Fibroblast of villous mesenchyme (primary cell): ENCODE measurements at regions not wholly inside any gene's neighbourhood (a gene's known extent, or its start where the extent isn't known, plus 50 kb on each side); places are given as distances from the start of the nearest gene placed in this dataset.

ENCODE experiments used
- DNase-seq: peaks from one replicate; pipeline ENCODE4 v3.0.0-alpha.2; 2010; ENCODE audit warnings: low read depth
- H3K4me3 ChIP-seq: 2 replicates; pipeline ENCODE4 v1.5.1; 2011; ENCODE audit warnings: low read depth, mild to moderate bottlenecking, low read length
- TF ChIP-seq, protein P1 (sequence below): IDR thresholded peaks from 2 replicates; pipeline ENCODE4 v1.5.1; 2012; ENCODE audit warnings: low read depth, mild to moderate bottlenecking, low read length; ENCODE audit not compliant: insufficient read depth

DNA sequence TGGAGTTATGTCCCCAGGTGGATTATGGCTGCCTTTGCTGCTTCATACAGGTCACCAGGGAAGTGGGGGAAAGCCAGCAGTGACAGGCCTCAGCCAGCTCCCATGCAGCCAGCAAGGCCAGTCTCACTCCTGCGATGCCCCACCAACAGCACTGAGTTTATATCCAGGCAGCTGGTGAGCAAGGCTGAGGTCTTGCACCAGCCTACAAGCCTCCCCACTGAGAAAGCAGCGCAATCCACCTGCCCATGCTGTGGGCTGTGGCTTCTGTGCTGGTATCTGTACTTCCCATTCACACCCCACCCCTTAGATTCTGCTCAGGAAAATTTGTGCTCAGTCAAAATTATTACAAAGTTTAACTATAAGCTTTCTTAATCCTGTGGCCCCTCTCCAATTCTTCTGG is 153.5 kb downstream of the HHIP start:
- H3K4me3 ChIP-seq = no peak overlapping the region
- no peak for DNase-seq
- TF ChIP-seq, protein P1, sequence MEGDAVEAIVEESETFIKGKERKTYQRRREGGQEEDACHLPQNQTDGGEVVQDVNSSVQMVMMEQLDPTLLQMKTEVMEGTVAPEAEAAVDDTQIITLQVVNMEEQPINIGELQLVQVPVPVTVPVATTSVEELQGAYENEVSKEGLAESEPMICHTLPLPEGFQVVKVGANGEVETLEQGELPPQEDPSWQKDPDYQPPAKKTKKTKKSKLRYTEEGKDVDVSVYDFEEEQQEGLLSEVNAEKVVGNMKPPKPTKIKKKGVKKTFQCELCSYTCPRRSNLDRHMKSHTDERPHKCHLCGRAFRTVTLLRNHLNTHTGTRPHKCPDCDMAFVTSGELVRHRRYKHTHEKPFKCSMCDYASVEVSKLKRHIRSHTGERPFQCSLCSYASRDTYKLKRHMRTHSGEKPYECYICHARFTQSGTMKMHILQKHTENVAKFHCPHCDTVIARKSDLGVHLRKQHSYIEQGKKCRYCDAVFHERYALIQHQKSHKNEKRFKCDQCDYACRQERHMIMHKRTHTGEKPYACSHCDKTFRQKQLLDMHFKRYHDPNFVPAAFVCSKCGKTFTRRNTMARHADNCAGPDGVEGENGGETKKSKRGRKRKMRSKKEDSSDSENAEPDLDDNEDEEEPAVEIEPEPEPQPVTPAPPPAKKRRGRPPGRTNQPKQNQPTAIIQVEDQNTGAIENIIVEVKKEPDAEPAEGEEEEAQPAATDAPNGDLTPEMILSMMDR = no peak

DNA sequence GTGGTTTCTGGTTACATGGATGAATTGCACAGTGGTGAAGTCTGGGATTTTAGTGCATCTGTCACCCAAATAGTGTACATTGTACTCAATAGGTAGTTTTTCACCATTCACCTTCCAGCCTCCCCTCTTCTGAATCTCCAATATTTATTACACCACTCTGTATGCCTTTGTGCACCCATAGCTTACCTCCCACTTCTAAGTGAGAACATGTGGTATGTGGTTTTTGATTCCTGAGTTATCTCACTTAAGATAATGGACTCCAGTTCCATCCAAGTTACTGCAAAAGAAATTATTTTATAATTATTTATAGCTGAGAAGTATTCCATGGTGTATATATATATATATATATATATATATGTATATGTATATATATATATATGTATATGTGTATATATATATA is 155.8 kb downstream of the HHIP start:
- no peak for DNase-seq
- TF ChIP-seq, protein P1 = no peak
- H3K4me3 ChIP-seq = no peak overlapping the region

DNA sequence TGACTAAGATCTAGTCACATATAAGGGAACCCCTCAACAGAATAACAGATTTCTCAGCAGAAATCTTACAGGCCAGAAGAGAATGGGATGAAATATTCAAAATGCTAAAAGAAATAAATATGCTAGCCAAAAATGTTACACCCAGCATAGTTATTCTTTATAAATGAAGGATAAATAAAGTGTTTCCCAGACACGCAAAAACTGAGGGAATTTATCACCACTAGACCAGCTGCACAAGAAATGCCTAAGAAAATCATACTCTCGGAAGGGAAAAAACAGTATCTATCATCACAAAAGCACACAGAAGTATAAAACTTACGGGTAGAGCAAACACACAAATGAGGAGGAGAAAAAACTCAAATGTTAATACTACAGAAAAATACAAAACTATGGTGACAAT is 162.1 kb downstream of the HHIP start:
- no peak for DNase-seq
- H3K4me3 ChIP-seq = no peak overlapping the region
- TF ChIP-seq, protein P1 = no peak

DNA sequence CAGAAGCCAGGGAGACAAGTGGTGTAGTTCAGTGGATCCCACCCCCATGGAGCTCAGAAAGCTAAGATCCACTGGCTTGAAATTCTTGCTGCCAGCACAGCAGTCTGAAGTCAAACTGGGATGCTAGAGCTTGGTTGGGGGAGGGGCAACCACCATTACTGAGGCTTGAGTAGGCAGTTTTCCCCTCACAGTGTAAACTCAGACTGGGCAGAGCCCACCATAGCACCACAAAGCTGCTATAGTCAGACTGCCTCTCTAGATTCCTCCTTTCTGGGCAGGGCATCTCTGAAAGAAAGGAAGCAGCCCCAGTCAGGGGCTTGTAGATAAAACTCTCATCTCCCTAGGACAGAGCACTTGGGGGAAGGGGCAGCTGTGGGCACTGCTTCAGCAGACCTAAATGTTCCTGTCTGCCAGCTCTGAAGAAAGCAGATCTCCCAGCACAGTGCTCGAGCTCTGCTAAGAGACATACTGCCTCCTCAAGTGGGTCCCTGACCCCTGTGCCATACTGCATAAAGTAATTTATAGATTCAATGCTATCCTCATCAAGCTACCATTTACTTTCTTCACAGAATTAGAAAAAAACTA is 163.2 kb downstream of the HHIP start:
- DNase-seq = no peak
- H3K4me3 ChIP-seq = no peak overlapping the region
- TF ChIP-seq, protein P1 = no peak

DNA sequence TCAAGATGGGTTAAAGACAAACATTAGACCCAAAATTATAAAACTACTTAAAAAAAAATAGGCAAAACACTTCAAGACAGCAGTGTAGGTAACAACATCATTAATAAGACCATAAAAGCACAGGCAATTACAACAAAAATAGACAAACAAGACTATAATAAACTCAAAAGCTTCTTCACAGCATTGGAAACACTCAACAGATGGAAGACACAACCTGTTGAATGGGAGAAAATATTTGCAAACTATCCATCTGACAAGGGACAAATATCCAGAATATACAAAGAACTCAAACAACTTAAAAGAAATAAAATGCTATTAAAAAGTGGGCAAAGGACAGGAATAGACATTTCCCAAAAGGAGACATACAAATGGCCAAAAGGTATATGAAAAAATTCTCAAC is 170.7 kb downstream of the HHIP start:
- no peak for DNase-seq
- H3K4me3 ChIP-seq = no peak overlapping the region
- TF ChIP-seq, protein P1 = no peak

DNA sequence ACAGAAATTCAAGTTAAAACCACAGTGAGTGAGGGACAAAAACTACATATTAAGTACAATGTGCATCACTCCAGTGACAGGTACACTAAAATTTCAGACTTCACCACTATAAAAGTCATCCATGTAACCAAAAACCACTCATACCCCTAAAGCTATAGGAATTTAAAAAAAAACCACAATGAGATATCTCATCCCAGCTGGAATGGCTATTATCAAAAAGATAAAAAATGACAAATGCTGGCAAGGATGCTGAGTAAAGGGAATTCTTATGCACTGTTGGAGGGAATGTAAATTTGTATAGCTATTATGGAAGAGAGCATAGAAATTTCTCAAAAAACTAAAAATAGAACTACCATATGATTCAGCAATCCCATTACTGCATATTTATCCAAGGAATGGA is 171.1 kb downstream of the HHIP start:
- no peak for DNase-seq
- TF ChIP-seq, protein P1 = no peak
- H3K4me3 ChIP-seq = no peak overlapping the region

DNA sequence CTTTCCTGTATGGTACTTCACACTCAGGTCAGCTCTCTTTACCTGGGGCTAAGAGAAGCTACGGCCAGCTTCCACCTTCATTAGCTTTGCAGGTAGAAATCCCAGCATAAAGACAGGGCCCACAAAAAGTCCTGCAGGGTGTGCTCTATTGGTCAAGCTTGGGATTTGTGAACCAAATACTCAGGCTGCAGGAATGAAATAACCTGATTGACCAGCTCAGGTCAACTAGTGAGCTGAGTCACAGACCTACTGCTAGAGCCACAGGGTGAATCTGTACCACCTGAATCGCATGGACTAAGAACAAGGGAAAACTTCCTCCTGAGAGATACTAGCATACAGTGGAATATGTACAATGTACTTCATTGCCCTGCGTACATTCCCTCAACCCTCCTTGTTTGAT is 172.2 kb downstream of the HHIP start:
- DNase-seq = no peak
- TF ChIP-seq, protein P1 = no peak
- H3K4me3 ChIP-seq = no peak overlapping the region
